Epithelial cell of prostate (primary cell): ENCODE measurements at regions not wholly inside any gene's neighbourhood (a gene's known extent, or its start where the extent isn't known, plus 50 kb on each side); places are given as distances from the start of the nearest gene placed in this dataset.

Source experiments
- DNase-seq: peaks from one replicate; pipeline ENCODE4 v3.0.0-alpha.2; 2011; ENCODE audit warnings: low read depth, low spot score
- H3K27ac ChIP-seq: fragments of 450-650 bp; 2 replicates; pipeline ENCODE4 v1.5.1; 2017; ENCODE audit warnings: mild to moderate bottlenecking

DNA sequence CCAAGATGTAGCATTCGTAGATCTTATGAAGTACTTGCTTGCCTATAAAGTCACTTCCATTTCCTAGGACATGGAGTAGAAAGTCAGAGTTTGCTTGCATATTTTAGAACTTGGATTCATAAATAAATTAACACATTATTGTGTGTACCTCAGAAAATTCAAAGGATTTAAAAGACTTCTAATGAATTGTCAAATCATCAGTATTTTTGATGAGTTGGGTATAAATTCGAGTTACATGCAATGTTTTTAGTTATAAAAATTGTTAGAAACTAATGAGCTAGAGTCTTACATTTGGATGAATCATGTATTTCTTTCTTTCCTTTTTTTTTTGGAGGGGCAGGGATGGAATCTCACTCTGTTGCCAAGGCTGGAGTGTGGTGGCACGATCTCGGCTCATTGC is 156.9 kb upstream of the KCNJ16 start:
- DNase-seq, result no peak
- H3K27ac ChIP-seq, result no peak overlapping the region

DNA sequence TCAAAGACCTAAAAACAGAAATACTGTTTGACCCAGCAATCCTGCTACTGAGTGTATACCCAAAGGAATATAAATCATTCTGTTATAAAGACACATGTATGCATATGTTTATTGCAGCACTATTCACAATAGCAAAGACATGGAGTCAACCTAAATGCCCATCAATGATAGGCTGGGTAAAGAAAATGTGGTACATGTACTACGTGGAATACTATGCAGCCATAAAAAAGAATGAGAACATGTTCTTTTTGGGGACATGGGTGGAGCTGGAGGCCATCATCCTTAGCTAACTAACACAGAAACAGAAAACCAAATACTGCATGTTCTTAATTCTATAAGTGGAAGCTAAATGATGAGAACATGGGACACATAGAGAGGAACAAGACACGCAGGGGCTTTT is 155.2 kb upstream of the KCNJ16 start:
- no peak for DNase-seq
- no peak overlapping the region for H3K27ac ChIP-seq

DNA sequence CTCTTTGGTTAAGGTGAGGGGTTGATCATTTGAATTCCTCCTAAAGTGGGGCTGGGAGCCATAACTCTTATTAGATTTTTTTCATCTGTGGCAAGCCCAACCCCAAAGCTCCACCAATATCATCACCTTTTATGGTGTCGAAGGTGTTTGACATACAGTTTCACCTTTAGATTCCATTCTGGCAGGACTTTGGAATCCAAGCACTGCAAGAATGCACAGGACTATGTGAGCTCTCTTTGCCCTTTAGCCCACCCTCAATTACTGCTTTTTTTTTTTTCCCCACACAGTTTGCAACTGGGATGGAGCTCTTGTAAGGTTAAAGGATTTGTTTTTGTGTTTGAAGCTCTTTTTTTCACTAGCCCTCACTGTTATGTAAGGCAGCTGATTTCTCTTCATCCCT is 154.0 kb upstream of the KCNJ16 start:
- DNase-seq, result no peak
- H3K27ac ChIP-seq, result no peak overlapping the region

DNA sequence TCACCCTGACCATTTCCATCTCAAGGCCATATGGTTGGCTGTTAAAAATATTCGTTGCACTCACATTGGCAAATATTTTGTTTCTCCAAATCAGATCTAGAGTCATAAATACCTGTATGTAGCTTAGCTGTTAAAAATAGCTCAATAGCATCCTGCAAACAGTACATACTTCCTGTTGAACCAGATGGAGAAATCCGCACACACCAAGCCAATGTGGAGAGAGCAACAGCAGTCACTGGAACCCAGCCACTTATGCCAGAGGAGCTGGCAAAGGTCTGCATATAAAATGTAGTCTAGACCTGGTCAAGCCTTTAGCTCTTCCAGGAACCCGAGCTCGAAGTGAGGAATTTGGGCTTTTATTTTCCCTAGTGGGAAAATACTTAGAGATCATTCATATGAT is 146.4 kb upstream of the KCNJ16 start:
- DNase-seq, result no peak
- H3K27ac ChIP-seq, result no peak overlapping the region

DNA sequence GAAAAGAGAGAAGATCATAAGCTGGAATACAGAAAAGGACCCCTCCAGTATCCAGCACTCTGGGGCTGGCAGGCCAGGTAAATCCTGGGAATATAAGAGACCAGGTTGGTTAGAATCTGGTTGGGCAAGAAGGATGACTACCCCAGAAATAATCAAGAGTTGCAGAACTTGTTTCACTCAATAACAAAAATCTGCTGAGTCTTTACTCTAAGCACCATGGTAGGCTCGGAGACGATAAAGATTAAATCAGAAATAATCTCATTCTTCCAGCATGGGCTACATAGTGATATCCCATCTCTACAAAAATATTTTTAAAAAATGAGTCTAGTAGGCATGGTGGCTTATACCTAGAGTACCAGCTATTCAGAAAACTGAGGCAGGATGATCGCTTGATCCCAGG is 138.0 kb upstream of the KCNJ16 start:
- no peak for DNase-seq
- H3K27ac ChIP-seq, result no peak overlapping the region

DNA sequence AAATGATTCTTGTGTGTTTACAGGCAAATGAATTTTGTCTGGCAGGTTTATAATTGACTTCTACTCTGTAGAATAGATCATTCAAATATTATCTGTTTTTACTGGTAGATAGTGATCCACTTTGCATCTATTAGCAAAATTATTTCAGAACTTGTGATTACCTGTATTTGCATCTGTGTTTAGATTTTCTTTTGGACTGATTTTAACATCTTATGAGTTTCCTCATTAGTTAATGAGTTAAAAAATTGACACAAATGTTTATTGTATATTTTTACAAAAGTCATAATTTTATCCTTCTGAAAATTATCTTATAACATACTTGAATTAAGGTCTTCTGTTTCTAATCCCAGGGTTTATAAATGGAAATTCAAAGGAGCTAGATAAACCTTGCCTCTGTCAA is 132.0 kb upstream of the KCNJ16 start:
- H3K27ac ChIP-seq, result no peak overlapping the region

DNA sequence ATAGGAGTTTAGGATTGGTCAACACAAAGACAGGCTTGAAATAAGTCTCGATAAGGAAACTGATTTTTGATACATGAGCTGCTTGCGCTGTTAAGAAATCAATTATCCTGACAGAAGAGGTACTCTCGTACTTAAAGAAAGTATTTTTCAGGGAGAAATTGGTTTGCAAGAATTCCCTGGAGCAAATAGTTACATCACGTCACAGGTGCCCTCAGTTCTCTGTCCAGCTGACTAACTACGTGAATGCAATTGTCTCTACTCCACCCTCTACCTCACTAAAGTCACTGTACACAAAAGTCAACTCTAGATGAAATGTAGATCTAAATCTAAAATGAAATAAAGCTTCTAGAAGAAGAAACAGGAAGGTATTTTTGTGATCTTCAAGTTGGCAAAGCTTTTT is 130.6 kb upstream of the KCNJ16 start:
- no peak for DNase-seq

More for the DNA sequence above, 132.0 kb upstream of the KCNJ16 start:
- DNase-seq, result no peak

DNA sequence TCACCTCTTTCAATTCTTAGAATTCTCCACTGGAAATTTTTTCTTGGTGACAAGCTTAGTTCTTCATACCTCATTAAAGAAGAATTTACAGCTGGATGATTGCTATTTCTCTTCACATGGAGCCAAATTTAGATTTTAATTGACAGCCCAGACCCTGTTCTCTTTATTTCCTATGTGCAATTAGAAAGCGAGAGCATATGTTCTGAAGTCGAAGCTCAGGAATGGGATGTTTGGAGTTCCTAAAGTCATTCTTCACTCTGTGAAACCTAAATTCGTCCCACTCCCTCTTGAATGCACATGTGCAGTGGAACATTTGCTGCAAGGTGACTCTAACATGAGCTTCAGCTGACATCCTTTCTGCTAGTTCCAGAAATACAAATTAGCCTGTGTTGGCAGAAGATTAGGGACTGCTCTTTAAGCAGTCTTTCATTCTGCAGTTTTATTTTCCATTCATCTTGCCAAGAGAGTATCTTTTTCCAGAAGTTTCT is 129.3 kb upstream of the KCNJ16 start:
- H3K27ac ChIP-seq, result no peak overlapping the region
- no peak for DNase-seq

More for the DNA sequence above, 130.6 kb upstream of the KCNJ16 start:
- no peak overlapping the region for H3K27ac ChIP-seq

DNA sequence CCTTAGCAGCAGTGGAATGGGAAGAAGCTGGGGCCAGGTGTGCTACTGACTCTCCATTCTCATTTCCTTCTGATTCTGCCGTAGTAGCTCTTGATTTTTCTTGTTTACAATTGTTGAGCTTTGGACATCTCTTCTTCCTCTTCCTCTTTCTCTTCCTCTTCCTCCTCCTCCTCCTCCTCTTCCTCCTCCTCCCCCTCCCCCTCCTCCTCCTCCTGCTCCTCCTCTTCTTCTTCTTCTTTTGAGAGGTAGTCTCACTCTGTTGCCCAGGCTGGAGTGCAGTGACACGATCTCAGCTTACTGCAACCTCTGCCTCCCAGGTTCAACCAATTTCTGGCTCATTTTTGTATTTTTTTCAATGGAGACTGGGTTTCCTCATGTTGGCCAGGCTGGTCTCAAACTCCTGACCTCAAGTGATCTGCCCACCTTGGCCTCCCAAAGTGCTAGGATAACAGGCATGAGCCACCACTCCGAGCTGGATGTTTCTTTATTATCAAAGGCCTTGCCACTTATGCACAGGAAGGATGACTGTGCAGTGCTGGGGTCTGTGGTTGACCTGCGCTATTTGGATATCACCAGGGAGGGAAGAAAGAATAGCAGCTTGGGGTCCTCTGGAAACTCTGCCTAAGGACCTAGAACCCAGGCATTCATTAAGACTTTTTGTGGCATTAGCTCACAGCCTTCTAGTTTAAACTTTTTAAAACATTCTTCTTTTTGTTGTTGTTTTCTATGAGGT is 127.8 kb upstream of the KCNJ16 start:
- H3K27ac ChIP-seq, result no peak overlapping the region
- no peak for DNase-seq

DNA sequence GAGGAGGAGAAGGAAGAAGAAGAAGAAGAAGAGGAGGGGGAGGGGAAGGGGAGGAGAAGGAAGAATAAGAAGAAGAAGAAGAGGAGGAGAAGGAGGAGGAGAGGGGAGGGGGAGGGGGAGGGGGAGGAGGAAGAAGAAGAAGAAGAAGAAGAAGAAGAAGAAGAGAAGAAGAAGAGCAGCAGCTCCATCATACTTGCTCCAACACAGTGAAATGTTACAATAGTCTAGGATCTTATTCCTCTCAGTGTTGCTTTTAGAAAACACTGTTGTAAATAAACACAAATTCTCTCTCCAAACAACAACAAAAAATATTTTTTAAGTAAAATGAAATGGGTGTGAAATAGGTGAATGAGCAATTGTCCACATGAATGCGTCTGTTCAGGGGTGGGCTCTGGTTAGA is 126.6 kb upstream of the KCNJ16 start:
- no peak overlapping the region for H3K27ac ChIP-seq
- DNase-seq, result no peak

DNA sequence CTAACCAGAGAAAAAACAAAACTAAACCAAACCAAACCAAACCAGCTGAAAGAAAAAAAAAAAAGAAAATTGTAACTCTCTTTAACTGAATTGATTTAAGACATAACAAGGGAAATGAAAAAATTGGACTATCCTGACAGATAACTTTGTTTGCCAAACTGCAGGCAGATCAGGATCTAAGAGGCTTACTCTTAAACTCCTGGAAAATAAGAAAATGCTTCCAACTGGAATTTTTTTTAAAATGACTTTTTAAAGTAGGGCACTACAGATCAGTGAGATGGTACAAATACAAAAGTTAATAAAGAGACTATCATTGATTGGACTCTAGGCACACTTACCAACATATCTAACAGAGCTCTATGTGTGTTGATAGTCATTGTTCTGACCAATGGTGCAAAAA is 125.5 kb upstream of the KCNJ16 start:
- DNase-seq, result no peak
- no peak overlapping the region for H3K27ac ChIP-seq

DNA sequence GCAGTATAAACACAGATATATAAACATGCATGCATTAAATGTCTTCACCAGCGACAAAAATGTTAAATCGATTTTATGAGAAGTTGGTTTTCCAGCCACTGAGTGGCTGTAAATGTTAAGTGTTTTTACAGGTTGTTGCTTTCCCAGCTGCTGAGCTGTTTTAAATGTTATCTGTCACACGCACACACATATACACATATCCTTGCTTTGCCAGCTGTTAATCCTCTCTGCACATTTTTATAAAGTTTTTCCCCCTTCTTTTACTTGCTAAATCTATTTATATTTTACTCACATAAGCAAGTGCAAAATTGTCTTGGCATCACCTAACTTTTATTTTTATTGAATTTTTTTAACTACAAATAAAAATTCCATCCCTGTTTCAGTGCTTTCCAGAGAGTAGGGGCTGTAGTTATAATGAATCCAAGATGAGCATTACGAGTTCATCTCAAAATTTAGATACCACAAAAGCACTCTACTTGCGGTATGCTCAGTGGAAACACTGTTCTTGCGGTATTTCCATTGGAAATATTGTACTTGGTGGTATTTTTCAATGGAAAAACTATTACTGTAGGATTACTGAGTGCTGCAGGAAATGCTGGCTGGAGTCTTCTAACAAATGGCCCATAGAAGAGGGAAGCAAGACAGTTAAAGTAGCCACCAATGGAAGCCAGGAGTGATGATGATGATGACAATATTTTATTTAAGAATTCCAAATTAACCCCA is 124.9 kb upstream of the KCNJ16 start:
- no peak overlapping the region for H3K27ac ChIP-seq
- no peak for DNase-seq

DNA sequence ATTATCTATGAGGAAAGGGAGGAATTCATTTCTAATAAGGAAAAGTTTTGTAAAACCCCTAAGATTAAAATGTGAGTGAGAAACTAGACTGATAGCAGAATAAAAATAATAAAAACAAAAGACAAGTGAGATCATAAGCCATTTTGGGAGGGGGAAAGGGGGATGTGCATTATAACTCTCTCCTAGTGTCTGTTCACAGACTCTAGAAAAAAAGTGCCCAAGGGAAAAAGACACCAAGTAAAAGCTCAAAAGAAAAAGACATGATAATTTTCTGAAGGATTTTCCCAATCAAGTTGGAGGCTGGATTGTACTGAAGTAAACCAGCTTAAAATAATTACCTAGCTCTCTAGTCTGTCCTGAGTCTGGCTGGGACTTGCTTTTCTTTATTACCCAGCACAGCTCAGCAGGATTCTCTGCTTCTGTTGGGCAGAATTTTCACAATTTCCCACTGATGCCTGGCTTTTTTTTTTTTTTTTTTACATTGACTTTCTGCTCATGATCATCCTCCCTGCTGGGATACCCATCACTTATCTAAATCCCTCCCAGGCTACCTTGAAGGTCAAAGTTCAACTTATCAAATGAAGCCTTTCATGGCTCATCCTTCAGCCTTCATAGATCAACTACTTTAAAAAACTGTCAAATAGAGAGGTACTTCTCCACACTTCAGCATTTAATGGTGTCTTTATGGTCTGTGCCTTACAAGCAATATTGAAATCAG is 124.2 kb upstream of the KCNJ16 start:
- no peak for DNase-seq
- no peak overlapping the region for H3K27ac ChIP-seq

DNA sequence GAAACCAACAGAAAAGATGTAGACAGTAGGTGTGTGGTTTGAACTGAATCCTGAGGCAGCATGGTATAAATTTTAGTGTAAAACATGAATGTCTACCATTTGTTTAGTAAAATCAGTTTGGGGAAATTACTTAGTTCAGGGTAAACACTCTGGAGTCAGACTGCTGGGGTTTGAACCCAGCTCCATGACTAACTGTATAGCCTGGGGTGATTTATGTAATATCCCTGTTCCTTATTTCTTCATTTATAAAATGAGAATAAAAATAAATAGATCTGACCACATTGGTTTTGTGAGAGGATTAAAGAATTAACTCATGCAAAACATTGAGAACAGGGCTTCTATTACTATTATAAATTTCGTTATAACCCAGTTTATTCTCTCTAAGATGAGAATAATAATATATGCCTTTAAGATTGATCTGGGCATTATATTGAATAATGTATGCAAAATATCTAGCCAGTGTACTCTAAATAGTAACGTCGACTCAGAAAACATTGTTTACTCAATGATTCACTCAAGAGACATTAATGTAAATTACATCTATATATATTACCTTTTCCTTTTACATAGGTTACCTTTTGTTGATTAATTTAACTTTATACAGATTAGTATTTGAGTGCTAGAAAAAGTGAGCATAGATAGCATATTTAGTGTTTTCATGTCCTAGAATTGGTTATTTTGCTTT is 120.6 kb upstream of the KCNJ16 start:
- DNase-seq, result no peak
- H3K27ac ChIP-seq, result no peak overlapping the region

DNA sequence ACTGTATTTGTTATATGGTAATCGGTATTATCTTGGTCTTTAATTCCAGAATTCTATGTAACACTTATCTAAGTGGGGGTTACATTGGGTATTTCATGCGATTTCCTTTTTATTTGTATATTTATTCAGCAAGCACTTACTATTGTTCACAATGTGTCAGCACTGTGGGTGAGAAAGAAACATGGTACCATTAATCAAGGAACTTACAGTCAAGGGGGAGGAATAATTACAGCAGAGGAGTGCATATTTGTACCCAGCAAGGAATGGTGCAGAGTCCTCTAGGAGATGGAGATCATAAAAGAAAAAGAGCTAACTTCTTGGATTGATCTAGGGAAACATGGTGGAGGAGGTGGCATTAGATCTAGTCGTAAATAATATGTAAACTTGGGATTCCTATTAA is 117.0 kb upstream of the KCNJ16 start:
- no peak overlapping the region for H3K27ac ChIP-seq
- no peak for DNase-seq

DNA sequence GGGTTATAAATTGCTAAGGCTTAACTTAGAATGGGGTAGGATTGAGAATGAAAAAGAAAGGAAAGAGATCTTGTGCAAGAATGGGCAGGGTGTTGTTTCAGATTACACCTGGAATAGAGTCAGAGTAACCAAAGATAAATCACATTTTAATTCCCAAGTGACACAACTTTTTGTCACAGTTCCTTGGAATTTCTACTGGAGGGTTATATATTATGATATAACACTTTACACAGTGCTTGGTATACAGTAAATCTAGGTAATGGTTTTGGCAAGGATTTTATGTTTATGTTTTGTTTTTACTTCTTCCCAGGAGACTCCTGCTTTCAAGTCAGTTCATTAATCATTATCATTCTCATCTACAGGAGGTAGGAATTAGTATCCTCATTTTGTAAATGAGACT is 115.7 kb upstream of the KCNJ16 start:
- no peak for DNase-seq
- H3K27ac ChIP-seq, result no peak overlapping the region

DNA sequence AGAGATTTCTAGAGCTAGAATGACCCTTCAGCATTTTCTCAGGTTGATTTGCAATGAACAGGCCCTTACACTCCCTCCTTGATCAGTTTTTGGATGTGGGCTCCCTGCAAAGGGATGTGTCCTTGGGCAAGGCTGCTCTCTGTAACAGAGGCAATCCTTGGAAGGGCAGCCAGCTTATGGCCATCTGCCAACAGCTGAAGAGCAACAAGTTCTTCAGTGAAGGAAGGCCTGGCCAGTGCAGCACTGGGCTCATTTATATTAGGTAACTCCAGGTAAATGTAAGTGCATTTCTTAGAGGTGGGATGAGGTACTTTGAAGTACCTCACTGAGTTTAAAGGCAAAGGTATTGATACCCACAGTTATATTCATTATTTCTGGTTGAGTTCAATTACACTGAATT is 114.3 kb upstream of the KCNJ16 start:
- no peak for DNase-seq
- no peak overlapping the region for H3K27ac ChIP-seq

DNA sequence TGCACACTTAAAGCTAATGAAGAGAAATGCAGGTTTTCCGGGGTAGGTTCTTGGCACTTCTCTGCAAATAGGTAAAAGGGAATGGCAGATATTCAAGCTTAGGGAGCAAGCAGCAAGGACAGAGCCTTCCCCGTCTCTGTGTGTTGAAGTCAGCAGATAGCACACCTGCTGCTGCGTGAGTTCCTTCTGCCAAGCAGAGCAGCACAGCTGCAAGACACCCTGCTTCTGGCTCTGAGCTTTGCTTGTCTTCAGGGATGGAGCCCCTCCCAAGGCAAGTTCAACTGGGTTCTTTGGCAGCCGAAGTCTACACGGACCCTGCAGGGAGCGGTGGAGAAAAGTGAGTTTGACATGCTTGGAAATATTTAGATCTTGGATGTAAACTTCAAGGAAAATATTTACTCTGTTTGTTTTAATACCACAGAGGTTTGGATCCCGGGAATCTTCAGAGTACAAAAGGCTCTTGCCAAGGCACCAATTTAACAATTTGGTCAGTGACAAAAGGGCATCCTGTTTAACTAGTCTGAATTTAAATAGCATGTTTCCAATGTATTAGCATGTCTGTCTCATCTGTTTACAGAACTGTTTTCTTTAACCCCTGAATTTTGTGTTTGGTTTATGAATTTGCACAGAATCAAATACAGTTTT is 113.4 kb upstream of the KCNJ16 start:
- no peak for DNase-seq
- no peak overlapping the region for H3K27ac ChIP-seq

DNA sequence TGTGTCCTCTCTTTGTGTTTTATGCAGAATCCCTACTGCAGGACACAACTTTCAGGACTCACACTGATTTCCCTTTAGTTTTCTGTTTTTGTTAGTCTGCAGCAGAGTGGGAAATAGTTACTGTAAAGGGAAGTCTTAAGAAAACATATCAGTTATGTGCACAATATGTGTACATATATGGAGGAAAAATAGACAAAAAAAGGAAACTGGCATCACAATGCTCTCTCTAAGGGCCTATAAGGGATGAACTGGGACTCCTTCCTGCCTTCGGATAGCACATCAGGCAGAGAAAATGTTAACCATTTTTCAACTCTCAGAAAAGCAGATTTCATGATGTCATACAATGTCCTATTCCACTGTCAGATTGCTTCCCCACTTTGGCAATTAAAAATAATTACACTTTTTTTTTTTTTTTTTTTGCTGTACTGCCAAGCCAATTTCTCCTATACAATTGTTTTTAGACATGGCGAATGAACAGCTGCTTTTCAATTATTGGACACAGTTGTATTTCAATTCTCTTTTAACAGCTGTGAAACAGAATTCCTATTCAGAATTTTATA is 112.5 kb upstream of the KCNJ16 start:
- no peak for DNase-seq
- H3K27ac ChIP-seq, result no peak overlapping the region

DNA sequence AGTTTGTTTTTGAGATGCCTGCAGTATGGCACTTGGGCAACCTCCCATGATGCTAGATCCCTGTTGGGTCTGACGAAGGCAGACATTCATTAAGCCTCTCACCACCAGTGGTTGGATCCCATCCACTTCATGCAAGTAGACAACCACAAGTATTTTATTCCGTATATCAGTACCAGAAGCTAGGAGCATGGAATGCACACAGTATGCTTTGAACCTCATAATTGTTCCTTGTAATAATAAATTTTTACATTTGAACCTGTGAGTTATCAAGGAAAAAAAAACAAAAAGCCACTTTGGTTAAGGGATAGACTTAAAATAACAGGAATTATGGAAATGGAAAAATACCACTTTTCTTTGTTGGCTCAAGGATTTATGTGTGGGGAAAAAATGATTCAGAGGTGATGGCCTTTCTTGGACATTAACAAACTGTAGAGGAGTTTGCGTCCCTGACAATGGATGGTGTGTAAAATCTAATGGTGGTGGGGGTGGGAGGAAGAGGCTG is 107.1 kb upstream of the KCNJ16 start:
- DNase-seq, result no peak
- H3K27ac ChIP-seq, result no peak overlapping the region
